SK-N-MC (cell line): ENCODE measurements at regions not wholly inside any gene's neighbourhood (a gene's known extent, or its start where the extent isn't known, plus 50 kb on each side); places are given as distances from the start of the nearest gene placed in this dataset.

Source experiments
- EZH2 ChIP-seq: fragments of 200-600 bp; sonication (generic); IDR thresholded peaks from one replicate; pipeline ENCODE4 v1.6.1; 2017; ENCODE audit warnings: antibody characterized with exemption
- FOXP2 ChIP-seq: optimal IDR thresholded peaks from 2 replicates; pipeline ENCODE3; 2011; ENCODE audit warnings: mild to moderate bottlenecking, moderate library complexity; ENCODE audit not compliant: insufficient read depth; ENCODE audit errors: extremely low read length, control extremely low read depth
- POLR2AphosphoS5 ChIP-seq: IDR thresholded peaks from 2 replicates; pipeline ENCODE4 v1.6.1; 2012; ENCODE audit warnings: mild to moderate bottlenecking, low read depth, low read length, borderline replicate concordance

DNA sequence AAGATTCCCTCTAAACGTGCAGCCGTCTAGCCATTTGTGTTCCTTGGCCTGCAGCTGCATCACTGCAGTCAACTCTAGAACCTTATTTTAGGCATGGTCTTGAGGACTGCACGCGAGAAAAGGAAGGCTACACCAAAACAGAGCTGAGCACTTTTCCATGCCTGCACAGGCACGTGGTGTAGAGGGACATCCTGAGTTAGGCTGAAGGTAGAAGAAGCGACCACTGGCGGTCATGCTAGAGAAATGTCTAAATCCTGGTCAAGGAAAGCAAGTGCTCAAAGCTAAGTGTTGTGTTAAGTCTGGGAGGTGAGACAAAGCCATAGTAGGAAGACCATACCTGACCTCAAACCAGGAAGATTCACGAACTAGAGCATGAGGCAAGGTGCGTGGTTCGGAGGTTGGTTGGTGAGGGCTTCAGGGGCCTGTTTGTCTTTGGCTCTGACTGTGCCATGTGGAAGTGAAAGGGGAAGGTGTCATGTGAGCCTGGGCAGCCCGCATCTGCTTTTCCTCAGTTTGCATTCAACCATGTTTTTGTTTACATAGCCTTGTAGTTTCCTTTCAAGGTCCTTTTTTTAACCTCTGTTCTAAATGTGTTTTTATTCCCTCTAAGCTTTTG, 203.8 kb downstream of the AASDH start:
- no peak for TF ChIP-seq POLR2AphosphoS5
- no peak for TF ChIP-seq FOXP2
- no peak for TF ChIP-seq EZH2
